BLaER1 treated with 17β-estradiol and CSF1 and Interleukin-3, amounts not matched to agents 10 nM and 100 nM (cell line): ENCODE measurements at regions not wholly inside any gene's neighbourhood (a gene's known extent, or its start where the extent isn't known, plus 50 kb on each side); places are given as distances from the start of the nearest gene placed in this dataset.

Experiments
- H3K27ac ChIP-seq, 11 experiments: shearing (Covaris generic); formaldehyde crosslinking; 2 replicates each; pipeline ENCODE4 v1.8.1; 2022
- H3K27me3 ChIP-seq, 11 experiments: shearing (Covaris generic); formaldehyde crosslinking; 2 replicates each; pipeline ENCODE4 v1.8.1; 2022
- H3K36me3 ChIP-seq, 11 experiments: shearing (Covaris generic); formaldehyde crosslinking; 2 replicates each; pipeline ENCODE4 v1.8.1; 2022
- H3K4me1 ChIP-seq, 10 experiments: shearing (Covaris generic); formaldehyde crosslinking; 2 replicates each; pipeline ENCODE4 v1.8.1; 2022
- H3K4me2 ChIP-seq, 11 experiments: shearing (Covaris generic); formaldehyde crosslinking; 2 replicates each; pipeline ENCODE4 v1.8.1; 2022
- H3K4me3 ChIP-seq, 10 experiments: shearing (Covaris generic); formaldehyde crosslinking; 2 replicates each; pipeline ENCODE4 v1.8.1; 2022
- H3K9ac ChIP-seq, 11 experiments: shearing (Covaris generic); formaldehyde crosslinking; 2 replicates each; pipeline ENCODE4 v1.8.1; 2022
- H3K9me3 ChIP-seq, 11 experiments: shearing (Covaris generic); formaldehyde crosslinking; replicated peaks in 1 of 11; 2 replicates each; pipeline ENCODE4 v1.8.1; 2022
- H4K20me1 ChIP-seq, 11 experiments: shearing (Covaris generic); formaldehyde crosslinking; 2 replicates each; pipeline ENCODE4 v1.8.1; 2022
- Cebpa-rat ChIP-seq, 11 experiments: shearing (Covaris generic); IDR thresholded peaks; 2 replicates each; pipeline ENCODE4 v1.8.1; 2022

GRCh38 chr4:11049001-11049400, 364.4 kb upstream of the CLNK start:
- Histone ChIP-seq H3K27me3 (no peaks in the 10 kb centered on the region), H3K9me3 (peaks cover 0 to 23% (median 12%) of the 10 kb centered on the region in 11 experiments; a peak in 10 of 22 replicates), H3K27ac (no peak overlapping the region), H4K20me1 (no peaks in the 10 kb centered on the region), H3K36me3 (no peaks in the 10 kb centered on the region), H3K4me1 (peaks cover 0 to 5% (median 4%) of the 10 kb centered on the region in 10 experiments; a peak in 6 of 20 replicates), H3K4me3 (no peak overlapping the region), H3K4me2 (no peak overlapping the region), H3K9ac (no peak overlapping the region)
- TF ChIP-seq Cebpa-rat (IDR thresholded peaks at IDR 0.05), result no peak

GRCh38 chr4:11042760-11043159, 358.2 kb upstream of the CLNK start:
- Histone ChIP-seq H3K9me3 (peaks cover 0 to 21% (median 12%) of the 10 kb centered on the region in 11 experiments; a peak in 12 of 22 replicates), H3K27me3 (no peaks in the 10 kb centered on the region), H3K9ac (no peak overlapping the region), H3K4me2 (no peak overlapping the region), H3K27ac (no peak overlapping the region), H3K36me3 (no peaks in the 10 kb centered on the region), H3K4me3 (no peak overlapping the region), H3K4me1 (peaks cover 0 to 22% (median 7%) of the 10 kb centered on the region in 10 experiments; a peak in 9 of 20 replicates), H4K20me1 (no peaks in the 10 kb centered on the region)
- no peak for TF ChIP-seq Cebpa-rat (IDR thresholded peaks at IDR 0.05)

- no peak overlapping the region for H3K4me3 ChIP-seq
- H3K9ac ChIP-seq, result no peak overlapping the region
- H3K9me3 ChIP-seq, result peaks cover 0 to 7% (median 0%) of the 10 kb centered on the region in 11 experiments; a peak in 4 of 22 replicates
- no peaks in the 10 kb centered on the region for H4K20me1 ChIP-seq
- no peaks in the 10 kb centered on the region for H3K36me3 ChIP-seq
- peaks cover 0 to 22% (median 7%) of the 10 kb centered on the region in 10 experiments; a peak in 9 of 20 replicates for H3K4me1 ChIP-seq
- no peaks in the 10 kb centered on the region for H3K27me3 ChIP-seq
- H3K4me2 ChIP-seq, result peak overlapping the region in 5 of 11 experiments; percentile 10 to 41 (median 30); a peak in 6 of 22 replicates
- H3K27ac ChIP-seq, result no peak overlapping the region
- no peak for TF ChIP-seq Cebpa-rat (IDR thresholded peaks at IDR 0.05)
Observed at GRCh38 chr4:11039634-11040131, 355.1 kb upstream of the CLNK start.

GRCh38 chr4:11038926-11039325, 354.4 kb upstream of the CLNK start:
- Histone ChIP-seq H3K4me2 (no peak overlapping the region; a peak in 1 of 22 replicates), H3K36me3 (no peaks in the 10 kb centered on the region), H3K9ac (no peak overlapping the region), H3K27ac (no peak overlapping the region), H4K20me1 (no peaks in the 10 kb centered on the region), H3K4me1 (peaks cover 0 to 17% (median 3%) of the 10 kb centered on the region in 10 experiments; a peak in 9 of 20 replicates), H3K9me3 (peaks cover 0 to 7% (median 0%) of the 10 kb centered on the region in 11 experiments; a peak in 4 of 22 replicates), H3K27me3 (no peaks in the 10 kb centered on the region), H3K4me3 (no peak overlapping the region)
- no peak for TF ChIP-seq Cebpa-rat (IDR thresholded peaks at IDR 0.05)

GRCh38 chr4:11037637-11038036, 353.1 kb upstream of the CLNK start:
- H3K4me3 ChIP-seq, result no peak overlapping the region
- peaks cover 0 to 12% (median 3%) of the 10 kb centered on the region in 10 experiments; a peak in 7 of 20 replicates for H3K4me1 ChIP-seq
- no peak overlapping the region for H3K9ac ChIP-seq
- H3K27me3 ChIP-seq, result no peaks in the 10 kb centered on the region
- H3K36me3 ChIP-seq, result no peaks in the 10 kb centered on the region
- no peak overlapping the region for H3K27ac ChIP-seq
- no peaks in the 10 kb centered on the region for H4K20me1 ChIP-seq
- TF ChIP-seq Cebpa-rat (IDR thresholded peaks at IDR 0.05), result no peak
- no peak overlapping the region for H3K4me2 ChIP-seq
- peaks cover 0 to 6% (median 2%) of the 10 kb centered on the region in 11 experiments; a peak in 7 of 22 replicates for H3K9me3 ChIP-seq

GRCh38 chr4:11028334-11028733, 343.8 kb upstream of the CLNK start:
- H3K4me1 ChIP-seq, result no peaks in the 10 kb centered on the region
- TF ChIP-seq Cebpa-rat (IDR thresholded peaks at IDR 0.05), result no peak
- H3K27ac ChIP-seq, result no peak overlapping the region
- H3K36me3 ChIP-seq, result no peaks in the 10 kb centered on the region
- H4K20me1 ChIP-seq, result no peaks in the 10 kb centered on the region
- no peak overlapping the region for H3K9ac ChIP-seq
- peaks cover 13 to 24% (median 18%) of the 10 kb centered on the region in 11 experiments; a peak in 21 of 22 replicates for H3K9me3 ChIP-seq
- no peaks in the 10 kb centered on the region for H3K27me3 ChIP-seq
- H3K4me3 ChIP-seq, result no peak overlapping the region
- H3K4me2 ChIP-seq, result no peak overlapping the region

- H4K20me1 ChIP-seq, result no peaks in the 10 kb centered on the region
- no peak for TF ChIP-seq Cebpa-rat (IDR thresholded peaks at IDR 0.05)
- H3K9me3 ChIP-seq, result no peaks in the 10 kb centered on the region
- H3K4me3 ChIP-seq, result no peak overlapping the region
- no peak overlapping the region for H3K4me2 ChIP-seq
- H3K27me3 ChIP-seq, result no peaks in the 10 kb centered on the region
- no peak overlapping the region for H3K9ac ChIP-seq
- no peaks in the 10 kb centered on the region for H3K4me1 ChIP-seq
- H3K36me3 ChIP-seq, result no peaks in the 10 kb centered on the region
- no peak overlapping the region for H3K27ac ChIP-seq
Observed at GRCh38 chr4:11021333-11021732, 336.8 kb upstream of the CLNK start.

- Histone ChIP-seq H3K27ac (no peak overlapping the region), H3K4me2 (no peak overlapping the region), H3K9ac (no peak overlapping the region), H4K20me1 (no peaks in the 10 kb centered on the region), H3K9me3 (peaks cover 0 to 4% (median 0%) of the 10 kb centered on the region in 11 experiments; a peak in 2 of 22 replicates), H3K4me1 (peaks cover 0 to 2% (median under 1%) of the 10 kb centered on the region in 10 experiments; a peak in 11 of 20 replicates), H3K27me3 (no peaks in the 10 kb centered on the region), H3K4me3 (no peak overlapping the region), H3K36me3 (no peaks in the 10 kb centered on the region)
- TF ChIP-seq Cebpa-rat (IDR thresholded peaks at IDR 0.05), result no peak
Observed at GRCh38 chr4:11019451-11020240, 335.1 kb upstream of the CLNK start.

- no peak for TF ChIP-seq Cebpa-rat (IDR thresholded peaks at IDR 0.05)
Observed at GRCh38 chr4:11014199-11014598, 329.6 kb upstream of the CLNK start.

More at GRCh38 chr4:11014199-11014598, 329.6 kb upstream of the CLNK start:
- Histone ChIP-seq H3K4me1 (peaks cover 0 to 20% (median 17%) of the 10 kb centered on the region in 10 experiments; a peak in 15 of 20 replicates), H3K4me3 (no peak overlapping the region), H3K4me2 (peak overlapping the region in 9 of 11 experiments; percentile 24 to 69 (median 55); a peak in 16 of 22 replicates), H3K36me3 (no peaks in the 10 kb centered on the region), H4K20me1 (no peaks in the 10 kb centered on the region), H3K9me3 (peaks cover 0 to 4% (median 0%) of the 10 kb centered on the region in 11 experiments; a peak in 2 of 22 replicates), H3K9ac (peak overlapping the region in 3 of 11 experiments; percentile 17 to 43 (median 25); a peak in 3 of 22 replicates), H3K27me3 (no peaks in the 10 kb centered on the region), H3K27ac (peak overlapping the region in 6 of 11 experiments; percentile 9 to 45 (median 26); a peak in 4 of 22 replicates)
